Gastroesophageal sphincter (tissue), 3 donors: ENCODE measurements at regions not wholly inside any gene's neighbourhood (a gene's known extent, or its start where the extent isn't known, plus 50 kb on each side); places are given as distances from the start of the nearest gene placed in this dataset.

Experiments used
- CTCF ChIP-seq, 4 experiments: fragments of 200-600 bp in 2 of 4; fragments of 450-650 bp in 2 of 4; sonication (generic) in 1 of 4; IDR thresholded peaks; one replicate each; pipeline ENCODE4 v1.5.1; 2017 to 2019; ENCODE audit warnings: antibody characterized with exemption in 4 of 4, mild to moderate bottlenecking in 2 of 4, moderate library complexity in 2 of 4
- EP300 ChIP-seq: sonication (generic); formaldehyde crosslinking; IDR thresholded peaks from one replicate; pipeline ENCODE4 v1.6.1; 2017; ENCODE audit warnings: antibody characterized with exemption, mild to moderate bottlenecking
- POLR2A ChIP-seq, 2 donors: fragments of 450-650 bp; IDR thresholded peaks; one replicate each; pipeline ENCODE4 v1.6.1; 2017; ENCODE audit warnings: antibody characterized with exemption in 2 of 2, mild to moderate bottlenecking in 2 of 2, moderate library complexity in 1 of 2

- TF ChIP-seq CTCF (IDR thresholded peaks at IDR 0.05) (no peak), POLR2A (IDR thresholded peaks at IDR 0.05) (no peak), EP300 (no peak)
These were observed 253.7 kb upstream of the DIAPH2 start for GRCh38 chrX:96430756-96431455.
